ENCODE measurements at regions not wholly inside any gene's neighbourhood (a gene's known extent, or its start where the extent isn't known, plus 50 kb on each side); places are given as distances from the start of the nearest gene placed in this dataset.

- CTCF ChIA-PET, result no interaction called here
- H3K4me3 ChIP-seq (ENCODE audit: low read depth, low read length), result no peak overlapping the region
- no peaks in the 10 kb centered on the region for H3K27me3 ChIP-seq (ENCODE audit: control insufficient read depth, insufficient read depth, low read length)
These were observed 212.6 kb upstream of the PCSK2 start for GRCh38 chr20:17014217-17014616.

GRCh38 chr20:17014756-17015366, 212.0 kb upstream of the PCSK2 start:
- H3K4me3 ChIP-seq (ENCODE audit: low read depth, low read length), result no peak overlapping the region
- no peaks in the 10 kb centered on the region for H3K9me3 ChIP-seq (ENCODE audit: control insufficient read depth, insufficient read depth, low read length)
- H3K27me3 ChIP-seq (ENCODE audit: control insufficient read depth, insufficient read depth, low read length), result no peaks in the 10 kb centered on the region
- POLR2A ChIA-PET, result no interaction called here
- CTCF ChIA-PET, result no interaction called here
- TF ChIP-seq CTCF (IDR thresholded peaks at IDR 0.05; ENCODE audit: low read depth, low read length), result no peak
- DNase-seq (ENCODE audit: low read depth, low spot score), result no peak
- no peak overlapping the region for H3K27ac ChIP-seq (ENCODE audit: low read depth, low read length)

More at GRCh38 chr20:17014217-17014616, 212.6 kb upstream of the PCSK2 start:
- Histone ChIP-seq H3K9me3 (ENCODE audit: control insufficient read depth, insufficient read depth, low read length) (no peaks in the 10 kb centered on the region), H3K27ac (ENCODE audit: low read depth, low read length) (no peak overlapping the region)
- POLR2A ChIA-PET, result no interaction called here
- no peak for TF ChIP-seq CTCF (IDR thresholded peaks at IDR 0.05; ENCODE audit: low read depth, low read length)
- DNase-seq (ENCODE audit: low read depth, low spot score), result no peak

- CTCF ChIA-PET, result no interaction called here
- no peak for TF ChIP-seq CTCF (IDR thresholded peaks at IDR 0.05; ENCODE audit: low read depth, low read length)
- Histone ChIP-seq H3K27me3 (ENCODE audit: control insufficient read depth, insufficient read depth, low read length) (no peaks in the 10 kb centered on the region), H3K9me3 (ENCODE audit: control insufficient read depth, insufficient read depth, low read length) (no peaks in the 10 kb centered on the region), H3K27ac (ENCODE audit: low read depth, low read length) (no peak overlapping the region), H3K4me3 (ENCODE audit: low read depth, low read length) (no peak overlapping the region)
- DNase-seq (ENCODE audit: low read depth, low spot score), result no peak
- POLR2A ChIA-PET, result no interaction called here
These were observed 209.6 kb upstream of the PCSK2 start for GRCh38 chr20:17017232-17017631.

GRCh38 chr20:17021481-17021880, 205.4 kb upstream of the PCSK2 start:
- ChIA-PET POLR2A (no interaction called here), CTCF (no interaction called here)
- no peaks in the 10 kb centered on the region for H3K27me3 ChIP-seq (ENCODE audit: control insufficient read depth, insufficient read depth, low read length)
- no peak overlapping the region for H3K4me3 ChIP-seq (ENCODE audit: low read depth, low read length)
- H3K9me3 ChIP-seq (ENCODE audit: control insufficient read depth, insufficient read depth, low read length), result no peaks in the 10 kb centered on the region
- no peak for TF ChIP-seq CTCF (IDR thresholded peaks at IDR 0.05; ENCODE audit: low read depth, low read length)
- DNase-seq (ENCODE audit: low read depth, low spot score), result no peak
- H3K27ac ChIP-seq (ENCODE audit: low read depth, low read length), result no peak overlapping the region

- H3K27me3 ChIP-seq (ENCODE audit: control insufficient read depth, insufficient read depth, low read length), result no peaks in the 10 kb centered on the region
- no peaks in the 10 kb centered on the region for H3K9me3 ChIP-seq (ENCODE audit: control insufficient read depth, insufficient read depth, low read length)
- no peak for DNase-seq (ENCODE audit: low read depth, low spot score)
- no peak overlapping the region for H3K4me3 ChIP-seq (ENCODE audit: low read depth, low read length)
- CTCF ChIA-PET, result no interaction called here
- H3K27ac ChIP-seq (ENCODE audit: low read depth, low read length), result no peak overlapping the region
- no peak for TF ChIP-seq CTCF (IDR thresholded peaks at IDR 0.05; ENCODE audit: low read depth, low read length)
- POLR2A ChIA-PET, result no interaction called here
These were observed 203.8 kb upstream of the PCSK2 start for GRCh38 chr20:17023036-17023435.
